ENCODE measurements at regions not wholly inside any gene's neighbourhood (a gene's known extent, or its start where the extent isn't known, plus 50 kb on each side); places are given as distances from the start of the nearest gene placed in this dataset.

DNA sequence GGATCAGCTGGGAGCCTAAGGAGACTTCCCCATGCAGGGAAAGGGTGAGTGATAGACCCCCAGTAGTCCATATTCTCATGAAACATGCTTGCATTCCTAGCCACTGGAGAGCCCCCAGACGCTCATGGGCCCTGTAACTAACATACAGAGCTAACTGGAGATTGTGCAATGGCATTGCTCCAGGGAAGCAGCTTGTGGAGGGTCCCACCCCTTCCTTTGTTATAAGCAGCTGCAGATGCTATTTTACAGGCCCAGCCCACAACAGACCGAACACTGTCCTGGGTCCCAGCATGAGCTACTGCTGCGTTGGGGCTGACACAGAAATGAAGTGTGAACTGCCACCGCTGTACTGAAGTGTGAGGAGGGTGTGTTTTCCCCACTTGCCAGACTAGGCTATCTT, 1465.7 kb upstream of the DIAPH2 start:
- Histone ChIP-seq H3K27me3 (ENCODE audit: control insufficient read depth in 3 of 3, insufficient read depth in 3 of 3, low read length in 3 of 3) (no peaks in the 10 kb centered on the region), H3K36me3 (ENCODE audit: control insufficient read depth in 3 of 3, insufficient read depth in 3 of 3, low read length in 3 of 3) (no peaks in the 10 kb centered on the region), H3K4me3 (ENCODE audit: low read length in 3 of 3) (no peak overlapping the region), H3K4me1 (ENCODE audit: control insufficient read depth in 3 of 3, insufficient read depth in 3 of 3, low read length in 3 of 3) (no peaks in the 10 kb centered on the region), H3K9me3 (ENCODE audit: control insufficient read depth in 3 of 3, low read length in 3 of 3) (no peaks in the 10 kb centered on the region), H3K27ac (ENCODE audit: low read depth, low read length) (no peak overlapping the region), H3K9ac (ENCODE audit: low read depth in 1 of 3, low read length in 3 of 3) (no peak overlapping the region)

DNA sequence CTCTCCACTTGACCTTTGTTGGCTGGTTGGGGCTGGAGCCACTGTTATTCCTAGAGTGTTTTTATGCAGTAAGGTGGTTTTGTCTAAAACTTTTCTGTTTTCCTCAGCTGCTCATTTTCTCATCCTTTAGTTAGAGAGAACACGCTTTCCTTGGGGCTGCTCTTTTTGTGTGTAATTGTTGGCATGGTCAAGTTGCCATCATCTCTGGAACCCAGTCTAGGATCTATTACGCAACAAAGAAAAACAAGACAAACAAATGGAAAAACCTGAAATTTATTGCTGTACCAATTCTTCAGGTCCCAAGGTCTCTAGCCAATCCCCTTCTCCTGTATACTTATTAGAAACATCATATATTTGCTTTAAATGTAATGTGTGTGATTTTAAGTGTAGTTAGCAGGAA, 1436.3 kb upstream of the DIAPH2 start:
- H3K4me1 ChIP-seq (ENCODE audit: control insufficient read depth in 3 of 3, insufficient read depth in 3 of 3, low read length in 3 of 3): no peaks in the 10 kb centered on the region
- H3K9me3 ChIP-seq (ENCODE audit: control insufficient read depth in 3 of 3, low read length in 3 of 3): peaks cover 0 to 4% (median 0%) of the 10 kb centered on the region in 3 donors
- no peaks in the 10 kb centered on the region for H3K27me3 ChIP-seq (ENCODE audit: control insufficient read depth in 3 of 3, insufficient read depth in 3 of 3, low read length in 3 of 3)
- H3K4me3 ChIP-seq (ENCODE audit: low read length in 3 of 3): no peak overlapping the region
- H3K9ac ChIP-seq (ENCODE audit: low read depth in 1 of 3, low read length in 3 of 3): no peak overlapping the region
- H3K27ac ChIP-seq (ENCODE audit: low read depth, low read length): no peak overlapping the region
- no peaks in the 10 kb centered on the region for H3K36me3 ChIP-seq (ENCODE audit: control insufficient read depth in 3 of 3, insufficient read depth in 3 of 3, low read length in 3 of 3)

DNA sequence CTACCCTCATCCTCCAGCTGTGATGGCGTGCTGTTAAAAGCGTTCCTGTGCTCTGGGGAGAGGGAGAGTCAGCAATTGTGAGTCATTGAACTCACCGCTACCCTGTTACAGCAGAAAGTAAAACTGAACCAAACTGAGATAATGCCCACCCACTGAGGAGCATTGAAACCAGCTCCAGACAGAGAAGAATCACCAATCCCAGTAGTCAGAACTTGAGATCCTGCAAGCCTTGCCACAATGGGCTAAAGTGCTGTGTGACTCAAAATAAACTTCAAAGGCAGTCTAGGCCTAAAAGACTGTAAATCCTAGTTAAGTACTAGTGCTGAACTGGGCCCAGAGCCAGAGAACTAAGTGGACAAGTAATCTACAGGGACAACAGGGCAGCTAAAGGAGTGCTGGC, 1394.2 kb upstream of the DIAPH2 start:
- H3K27ac ChIP-seq (ENCODE audit: low read depth, low read length): no peak overlapping the region
- H3K9ac ChIP-seq (ENCODE audit: low read depth in 1 of 3, low read length in 3 of 3): no peak overlapping the region
- no peaks in the 10 kb centered on the region for H3K36me3 ChIP-seq (ENCODE audit: control insufficient read depth in 3 of 3, insufficient read depth in 3 of 3, low read length in 3 of 3)
- H3K9me3 ChIP-seq (ENCODE audit: control insufficient read depth in 3 of 3, low read length in 3 of 3): no peaks in the 10 kb centered on the region
- no peaks in the 10 kb centered on the region for H3K27me3 ChIP-seq (ENCODE audit: control insufficient read depth in 3 of 3, insufficient read depth in 3 of 3, low read length in 3 of 3)
- no peak overlapping the region for H3K4me3 ChIP-seq (ENCODE audit: low read length in 3 of 3)
- H3K4me1 ChIP-seq (ENCODE audit: control insufficient read depth in 3 of 3, insufficient read depth in 3 of 3, low read length in 3 of 3): no peaks in the 10 kb centered on the region

DNA sequence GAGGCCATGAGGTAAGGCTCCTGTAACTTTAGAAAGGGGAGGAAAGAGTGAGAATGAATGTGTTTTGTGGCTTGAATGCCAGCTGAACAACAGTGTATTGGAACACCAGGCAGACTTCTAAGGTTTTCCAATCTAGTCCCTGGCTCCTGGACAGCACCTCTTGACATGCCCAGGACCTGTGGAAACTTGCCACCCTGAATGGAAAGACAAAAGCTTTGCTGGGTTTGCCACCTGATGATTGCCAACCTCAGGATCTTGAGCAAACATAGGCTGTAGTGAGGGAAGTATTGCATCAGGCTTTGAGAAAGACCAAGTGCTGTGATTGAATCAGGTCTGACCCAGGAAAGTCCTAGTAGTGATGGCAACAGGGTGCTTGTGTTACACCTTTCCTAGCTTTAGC, 1393.1 kb upstream of the DIAPH2 start:
- H3K36me3 ChIP-seq (ENCODE audit: control insufficient read depth in 3 of 3, insufficient read depth in 3 of 3, low read length in 3 of 3): no peaks in the 10 kb centered on the region

DNA sequence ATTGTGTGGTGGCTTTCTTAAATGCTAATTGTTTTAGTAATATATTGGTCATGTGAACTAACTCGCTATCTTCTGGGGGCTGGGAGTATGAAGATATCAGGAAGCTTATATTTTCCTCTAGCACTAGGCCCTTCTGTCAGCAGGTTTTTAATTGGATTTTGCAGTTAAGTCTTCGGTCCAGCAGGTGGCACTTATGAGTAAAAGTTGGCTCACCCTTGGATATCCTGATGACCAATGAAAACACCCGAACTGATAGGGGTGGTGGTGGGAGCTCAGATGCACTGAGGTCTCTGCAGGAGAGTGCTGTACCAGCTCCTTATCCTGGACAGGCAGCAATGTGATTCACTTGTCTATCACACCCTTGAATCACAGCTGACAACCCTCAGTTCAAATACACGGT, 1365.8 kb upstream of the DIAPH2 start:
- Histone ChIP-seq H3K36me3 (ENCODE audit: control insufficient read depth in 3 of 3, insufficient read depth in 3 of 3, low read length in 3 of 3) (no peaks in the 10 kb centered on the region), H3K4me1 (ENCODE audit: control insufficient read depth in 3 of 3, insufficient read depth in 3 of 3, low read length in 3 of 3) (no peaks in the 10 kb centered on the region), H3K4me3 (ENCODE audit: low read length in 3 of 3) (no peak overlapping the region), H3K27me3 (ENCODE audit: control insufficient read depth in 3 of 3, insufficient read depth in 3 of 3, low read length in 3 of 3) (no peaks in the 10 kb centered on the region), H3K27ac (ENCODE audit: low read depth, low read length) (no peak overlapping the region), H3K9ac (ENCODE audit: low read depth in 1 of 3, low read length in 3 of 3) (no peak overlapping the region), H3K9me3 (ENCODE audit: control insufficient read depth in 3 of 3, low read length in 3 of 3) (no peaks in the 10 kb centered on the region)

More for the DNA sequence above, 1393.1 kb upstream of the DIAPH2 start:
- Histone ChIP-seq H3K4me1 (ENCODE audit: control insufficient read depth in 3 of 3, insufficient read depth in 3 of 3, low read length in 3 of 3) (no peaks in the 10 kb centered on the region), H3K27ac (ENCODE audit: low read depth, low read length) (no peak overlapping the region), H3K27me3 (ENCODE audit: control insufficient read depth in 3 of 3, insufficient read depth in 3 of 3, low read length in 3 of 3) (no peaks in the 10 kb centered on the region), H3K4me3 (ENCODE audit: low read length in 3 of 3) (no peak overlapping the region), H3K9me3 (ENCODE audit: control insufficient read depth in 3 of 3, low read length in 3 of 3) (no peaks in the 10 kb centered on the region), H3K9ac (ENCODE audit: low read depth in 1 of 3, low read length in 3 of 3) (no peak overlapping the region)

DNA sequence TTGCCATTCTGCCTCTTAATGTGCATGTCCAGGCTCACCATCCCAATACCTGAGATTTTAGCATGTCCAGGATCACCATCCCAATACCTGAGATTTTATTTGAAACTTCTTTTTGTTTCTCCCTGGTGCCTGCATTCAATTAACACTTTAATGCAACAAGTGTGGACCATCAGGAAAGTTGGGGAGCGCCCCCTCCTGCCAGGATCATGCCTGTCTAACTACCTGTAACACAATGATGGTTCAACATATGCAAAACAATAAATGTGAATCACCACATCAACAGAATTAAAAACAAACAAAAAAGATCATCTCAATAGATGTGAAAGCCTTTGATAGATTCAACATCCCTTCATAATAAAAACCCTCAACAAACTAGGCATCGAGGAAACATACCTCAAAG, 1359.5 kb upstream of the DIAPH2 start:
- Histone ChIP-seq H3K4me1 (ENCODE audit: control insufficient read depth in 3 of 3, insufficient read depth in 3 of 3, low read length in 3 of 3) (no peaks in the 10 kb centered on the region), H3K9ac (ENCODE audit: low read depth in 1 of 3, low read length in 3 of 3) (no peak overlapping the region), H3K4me3 (ENCODE audit: low read length in 3 of 3) (no peak overlapping the region), H3K9me3 (ENCODE audit: control insufficient read depth in 3 of 3, low read length in 3 of 3) (no peaks in the 10 kb centered on the region), H3K36me3 (ENCODE audit: control insufficient read depth in 3 of 3, insufficient read depth in 3 of 3, low read length in 3 of 3) (no peaks in the 10 kb centered on the region), H3K27me3 (ENCODE audit: control insufficient read depth in 3 of 3, insufficient read depth in 3 of 3, low read length in 3 of 3) (no peaks in the 10 kb centered on the region), H3K27ac (ENCODE audit: low read depth, low read length) (no peak overlapping the region)

DNA sequence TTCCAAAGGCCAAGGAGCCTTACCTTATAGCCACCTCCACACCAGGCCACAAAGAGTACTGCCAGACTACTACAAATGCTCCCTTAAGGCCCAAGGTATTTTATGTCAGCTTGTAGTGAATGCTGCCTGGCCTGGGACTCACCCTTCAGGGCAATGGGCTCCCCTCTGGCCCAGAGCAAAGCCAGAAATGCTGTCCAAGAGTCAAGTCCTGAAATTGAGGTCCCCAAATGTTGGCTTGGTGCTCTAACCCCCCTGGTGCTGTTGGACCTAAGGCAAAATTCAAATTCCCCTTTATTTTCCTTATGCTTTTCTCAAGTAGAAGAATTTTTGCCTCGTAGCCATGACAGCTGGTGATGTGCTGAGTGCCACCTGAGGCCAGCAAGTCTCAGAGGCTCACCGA, 1354.3 kb upstream of the DIAPH2 start:
- no peak overlapping the region for H3K9ac ChIP-seq (ENCODE audit: low read depth in 1 of 3, low read length in 3 of 3)
- H3K36me3 ChIP-seq (ENCODE audit: control insufficient read depth in 3 of 3, insufficient read depth in 3 of 3, low read length in 3 of 3): no peaks in the 10 kb centered on the region
- no peak overlapping the region for H3K27ac ChIP-seq (ENCODE audit: low read depth, low read length)
- H3K4me3 ChIP-seq (ENCODE audit: low read length in 3 of 3): no peak overlapping the region
- no peaks in the 10 kb centered on the region for H3K27me3 ChIP-seq (ENCODE audit: control insufficient read depth in 3 of 3, insufficient read depth in 3 of 3, low read length in 3 of 3)
- H3K9me3 ChIP-seq (ENCODE audit: control insufficient read depth in 3 of 3, low read length in 3 of 3): no peaks in the 10 kb centered on the region
- no peaks in the 10 kb centered on the region for H3K4me1 ChIP-seq (ENCODE audit: control insufficient read depth in 3 of 3, insufficient read depth in 3 of 3, low read length in 3 of 3)

DNA sequence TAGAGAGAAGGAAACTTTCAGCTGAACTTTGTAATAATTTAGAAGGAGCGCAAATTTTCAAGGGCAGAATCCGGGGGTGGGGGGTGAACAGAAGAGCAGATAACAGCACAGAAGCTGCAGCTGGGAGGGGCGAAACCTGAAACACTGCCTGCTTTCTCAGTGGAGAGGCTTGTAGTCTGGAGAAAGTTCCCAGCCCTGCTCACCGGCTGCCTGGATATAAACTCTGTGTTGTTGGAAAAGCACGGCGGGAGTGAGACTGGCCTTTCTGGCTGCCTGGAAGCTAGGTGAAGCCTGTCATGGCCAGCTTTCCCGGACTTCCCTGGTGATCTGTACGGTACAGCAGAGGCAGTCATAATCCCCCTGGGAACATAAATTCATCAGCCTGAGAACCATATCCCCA, 1352.1 kb upstream of the DIAPH2 start:
- Histone ChIP-seq H3K27me3 (ENCODE audit: control insufficient read depth in 3 of 3, insufficient read depth in 3 of 3, low read length in 3 of 3) (no peaks in the 10 kb centered on the region), H3K9ac (ENCODE audit: low read depth in 1 of 3, low read length in 3 of 3) (no peak overlapping the region), H3K36me3 (ENCODE audit: control insufficient read depth in 3 of 3, insufficient read depth in 3 of 3, low read length in 3 of 3) (no peaks in the 10 kb centered on the region), H3K27ac (ENCODE audit: low read depth, low read length) (no peak overlapping the region), H3K4me1 (ENCODE audit: control insufficient read depth in 3 of 3, insufficient read depth in 3 of 3, low read length in 3 of 3) (no peaks in the 10 kb centered on the region), H3K4me3 (ENCODE audit: low read length in 3 of 3) (no peak overlapping the region), H3K9me3 (ENCODE audit: control insufficient read depth in 3 of 3, low read length in 3 of 3) (no peaks in the 10 kb centered on the region)

DNA sequence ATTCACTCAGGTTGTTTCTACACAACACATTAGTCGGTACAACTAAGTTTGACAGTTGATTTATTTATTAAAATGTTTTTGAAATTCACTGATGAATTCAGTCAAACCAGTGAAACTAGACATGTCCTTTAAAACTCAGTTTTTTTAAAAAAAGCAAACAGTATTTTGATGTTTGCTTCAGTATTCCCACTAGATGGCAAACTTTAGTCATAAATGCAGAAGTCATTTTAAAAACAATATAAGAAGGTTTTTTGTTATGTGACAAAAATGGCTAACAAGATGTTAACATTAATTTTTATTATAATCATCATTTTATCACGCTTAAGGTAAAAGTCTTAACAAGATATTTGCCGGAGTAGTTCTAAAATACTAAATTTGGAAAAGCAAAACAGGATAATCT, 1337.8 kb upstream of the DIAPH2 start:
- H3K36me3 ChIP-seq (ENCODE audit: control insufficient read depth in 3 of 3, insufficient read depth in 3 of 3, low read length in 3 of 3): no peaks in the 10 kb centered on the region
- no peak overlapping the region for H3K9ac ChIP-seq (ENCODE audit: low read depth in 1 of 3, low read length in 3 of 3)
- H3K27me3 ChIP-seq (ENCODE audit: control insufficient read depth in 3 of 3, insufficient read depth in 3 of 3, low read length in 3 of 3): no peaks in the 10 kb centered on the region
- H3K27ac ChIP-seq (ENCODE audit: low read depth, low read length): no peak overlapping the region
- H3K4me1 ChIP-seq (ENCODE audit: control insufficient read depth in 3 of 3, insufficient read depth in 3 of 3, low read length in 3 of 3): no peaks in the 10 kb centered on the region
- H3K9me3 ChIP-seq (ENCODE audit: control insufficient read depth in 3 of 3, low read length in 3 of 3): no peaks in the 10 kb centered on the region
- H3K4me3 ChIP-seq (ENCODE audit: low read length in 3 of 3): no peak overlapping the region

DNA sequence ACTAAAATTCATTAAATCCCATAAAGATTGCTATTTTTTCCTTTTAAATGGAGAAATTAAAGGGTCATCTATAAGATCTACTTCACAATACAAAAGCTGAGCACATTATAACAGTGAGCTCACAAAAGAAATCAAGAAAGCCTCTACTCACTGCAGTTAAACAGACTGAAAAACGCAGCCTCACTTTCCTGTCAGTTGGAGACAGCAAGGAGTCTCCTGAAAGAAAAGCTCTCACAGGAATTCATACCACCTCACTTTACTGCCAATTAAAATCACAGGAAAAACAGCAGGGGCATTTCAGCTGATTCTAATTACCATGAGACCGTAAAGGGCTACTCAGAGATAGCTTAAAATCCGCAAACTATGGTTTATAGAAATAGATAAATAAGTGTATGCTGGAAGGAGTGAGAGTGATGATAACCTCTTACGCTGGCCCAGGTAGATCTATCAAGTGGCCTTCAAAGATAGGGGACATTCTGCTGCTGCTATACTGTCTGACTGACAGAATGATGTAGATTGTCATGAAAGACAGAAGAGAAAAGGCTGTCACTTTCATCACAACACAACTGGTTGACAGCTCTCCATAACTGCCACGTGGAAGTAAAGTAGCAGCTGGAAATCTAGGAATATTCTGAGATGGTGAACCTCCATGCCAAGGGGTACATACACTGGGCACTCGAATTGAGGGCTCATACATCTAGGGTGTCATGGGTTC, 1333.7 kb upstream of the DIAPH2 start:
- H3K27ac ChIP-seq (ENCODE audit: low read depth, low read length): no peak overlapping the region
- no peaks in the 10 kb centered on the region for H3K9me3 ChIP-seq (ENCODE audit: control insufficient read depth in 3 of 3, low read length in 3 of 3)
- H3K9ac ChIP-seq (ENCODE audit: low read depth in 1 of 3, low read length in 3 of 3): no peak overlapping the region
- no peaks in the 10 kb centered on the region for H3K4me1 ChIP-seq (ENCODE audit: control insufficient read depth in 3 of 3, insufficient read depth in 3 of 3, low read length in 3 of 3)
- H3K4me3 ChIP-seq (ENCODE audit: low read length in 3 of 3): no peak overlapping the region
- no peaks in the 10 kb centered on the region for H3K27me3 ChIP-seq (ENCODE audit: control insufficient read depth in 3 of 3, insufficient read depth in 3 of 3, low read length in 3 of 3)
- H3K36me3 ChIP-seq (ENCODE audit: control insufficient read depth in 3 of 3, insufficient read depth in 3 of 3, low read length in 3 of 3): no peaks in the 10 kb centered on the region

All from skeletal muscle tissue (tissue), 3 donors.